Left ventricle myocardium inferior (tissue), 1 donor: ENCODE measurements at regions not wholly inside any gene's neighbourhood (a gene's known extent, or its start where the extent isn't known, plus 50 kb on each side); places are given as distances from the start of the nearest gene placed in this dataset.
"Not testable (repeated sequence)": the region's sequence is repeated elsewhere in the genome, so short reads cannot be mapped to it uniquely, and the experiment has no call there.

Experiments
- DNase-seq: peaks from one replicate; pipeline ENCODE4 v3.0.0-alpha.2; 2020
- H3K27ac ChIP-seq: fragments of 200-600 bp; replicated peaks from 2 replicates; pipeline ENCODE4 v1.8.0; 2021
- H3K27me3 ChIP-seq: fragments of 200-600 bp; 2 replicates; pipeline ENCODE4 v1.8.0; 2021; ENCODE audit warnings: low read depth
- H3K36me3 ChIP-seq: fragments of 200-600 bp; 2 replicates; pipeline ENCODE4 v1.8.0; 2021
- H3K4me1 ChIP-seq: fragments of 200-600 bp; 2 replicates; pipeline ENCODE4 v1.8.0; 2021
- H3K4me3 ChIP-seq: fragments of 200-600 bp; 2 replicates; pipeline ENCODE4 v1.8.0; 2021; ENCODE audit warnings: mild to moderate bottlenecking, moderate library complexity
- H3K9me3 ChIP-seq: fragments of 200-600 bp; replicated peaks from 2 replicates; pipeline ENCODE4 v1.8.0; 2021
- intact Hi-C: fragments of 100-400 bp; cut with micrococcal nuclease; formaldehyde crosslinking; loops from one replicate; pipeline ENCODE4 v1.11.0; 2022
- TF ChIP-seq, protein P1 (sequence below): fragments of 200-600 bp; IDR thresholded peaks from 2 replicates; pipeline ENCODE4 v1.8.0; 2021; ENCODE audit warnings: antibody characterized with exemption, mild to moderate bottlenecking, borderline replicate concordance
- donor health status: DM: no; HTN: yes; CAD: no; lungs with severe emphysema.

DNA sequence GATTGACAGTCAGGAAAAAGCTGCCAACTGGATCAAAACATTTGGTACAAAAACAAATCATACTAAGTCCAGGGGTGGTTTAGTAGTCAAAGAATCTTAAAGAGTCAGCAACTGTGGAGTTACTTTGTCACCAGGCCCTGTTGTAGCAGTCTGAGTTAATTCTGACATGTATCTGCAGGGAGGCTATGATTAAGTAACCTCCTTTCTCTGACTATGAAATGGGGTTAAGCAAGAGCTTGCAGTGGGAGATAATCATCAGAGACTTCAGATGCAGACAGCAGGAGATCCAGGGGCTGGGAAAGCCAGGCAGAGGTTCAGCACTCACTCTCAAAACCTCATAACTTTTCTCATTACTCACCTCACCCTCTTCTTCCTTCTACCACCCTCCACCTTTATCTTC is 99.2 kb upstream of the BTG3 start:
- no peak for DNase-seq
- H3K36me3 ChIP-seq: no peaks in the 10 kb centered on the region
- intact Hi-C loops: no loop called here
- H3K4me3 ChIP-seq: no peak overlapping the region
- H3K27ac ChIP-seq: no peak overlapping the region
- no peaks in the 10 kb centered on the region for H3K4me1 ChIP-seq
- no peaks in the 10 kb centered on the region for H3K27me3 ChIP-seq
- H3K9me3 ChIP-seq: no peaks in the 10 kb centered on the region
- TF ChIP-seq, protein P1, sequence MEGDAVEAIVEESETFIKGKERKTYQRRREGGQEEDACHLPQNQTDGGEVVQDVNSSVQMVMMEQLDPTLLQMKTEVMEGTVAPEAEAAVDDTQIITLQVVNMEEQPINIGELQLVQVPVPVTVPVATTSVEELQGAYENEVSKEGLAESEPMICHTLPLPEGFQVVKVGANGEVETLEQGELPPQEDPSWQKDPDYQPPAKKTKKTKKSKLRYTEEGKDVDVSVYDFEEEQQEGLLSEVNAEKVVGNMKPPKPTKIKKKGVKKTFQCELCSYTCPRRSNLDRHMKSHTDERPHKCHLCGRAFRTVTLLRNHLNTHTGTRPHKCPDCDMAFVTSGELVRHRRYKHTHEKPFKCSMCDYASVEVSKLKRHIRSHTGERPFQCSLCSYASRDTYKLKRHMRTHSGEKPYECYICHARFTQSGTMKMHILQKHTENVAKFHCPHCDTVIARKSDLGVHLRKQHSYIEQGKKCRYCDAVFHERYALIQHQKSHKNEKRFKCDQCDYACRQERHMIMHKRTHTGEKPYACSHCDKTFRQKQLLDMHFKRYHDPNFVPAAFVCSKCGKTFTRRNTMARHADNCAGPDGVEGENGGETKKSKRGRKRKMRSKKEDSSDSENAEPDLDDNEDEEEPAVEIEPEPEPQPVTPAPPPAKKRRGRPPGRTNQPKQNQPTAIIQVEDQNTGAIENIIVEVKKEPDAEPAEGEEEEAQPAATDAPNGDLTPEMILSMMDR: no peak

DNA sequence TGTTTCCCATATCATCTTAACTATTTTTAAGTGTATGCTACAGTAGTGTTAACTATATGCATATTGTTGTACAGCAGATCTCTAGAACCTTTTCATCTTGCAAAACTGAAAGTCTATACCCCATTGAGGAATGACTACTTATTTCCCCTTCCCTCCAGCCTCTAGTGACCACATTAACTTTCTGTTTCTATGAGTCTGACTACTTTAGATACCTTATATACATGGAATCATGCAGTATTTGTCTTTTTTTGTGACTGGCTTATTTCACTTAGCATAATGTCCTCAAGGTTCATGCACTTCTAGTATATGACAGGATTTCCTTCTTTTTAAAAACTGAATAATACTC is 96.5 kb upstream of the BTG3 start:
- Histone ChIP-seq H3K9me3 (no peaks in the 10 kb centered on the region), H3K27ac (no peak overlapping the region), H3K4me3 (no peak overlapping the region), H3K4me1 (no peaks in the 10 kb centered on the region), H3K36me3 (no peaks in the 10 kb centered on the region), H3K27me3 (no peaks in the 10 kb centered on the region)
- DNase-seq: no peak
- intact Hi-C loops: no loop called here
- TF ChIP-seq, protein P1: no peak

DNA sequence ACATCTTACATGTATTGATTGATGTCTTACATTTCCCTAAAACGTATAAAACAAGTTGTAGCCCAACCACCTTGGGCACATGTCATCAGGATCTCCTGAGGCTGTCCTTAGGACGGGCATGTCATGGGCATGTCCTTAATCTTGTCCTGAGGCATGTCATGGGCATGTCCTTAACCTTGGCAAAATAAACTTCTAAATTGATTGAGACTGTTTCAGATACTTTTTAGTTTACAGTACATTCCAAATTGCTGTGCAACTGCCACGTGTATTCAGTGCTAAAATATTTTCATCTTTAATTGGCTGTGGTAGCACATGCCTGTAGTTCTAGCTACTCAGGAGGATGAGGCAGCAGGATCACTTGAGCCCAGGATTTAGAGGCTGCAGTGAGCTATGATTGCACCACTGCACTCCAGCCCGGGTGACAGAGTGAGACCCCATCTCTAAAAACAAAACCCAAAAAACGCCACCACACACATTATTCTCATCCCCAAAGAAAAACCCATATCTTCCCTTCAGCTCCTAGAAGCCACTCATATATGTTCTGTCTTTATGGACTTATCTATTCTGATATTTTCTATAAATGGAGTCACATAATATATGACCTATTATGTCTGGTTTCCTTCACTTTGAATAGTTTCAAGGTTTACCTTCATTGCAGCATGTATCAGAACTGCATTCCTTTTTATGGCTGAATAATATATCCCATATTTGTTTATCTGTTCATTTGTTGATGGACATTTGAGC is 96.0 kb upstream of the BTG3 start:
- no peak for DNase-seq
- no peak overlapping the region for H3K4me3 ChIP-seq
- TF ChIP-seq, protein P1: no peak
- H3K27ac ChIP-seq: no peak overlapping the region
- no peaks in the 10 kb centered on the region for H3K36me3 ChIP-seq
- H3K27me3 ChIP-seq: no peaks in the 10 kb centered on the region
- intact Hi-C loops: no loop called here
- H3K4me1 ChIP-seq: no peaks in the 10 kb centered on the region
- no peaks in the 10 kb centered on the region for H3K9me3 ChIP-seq

DNA sequence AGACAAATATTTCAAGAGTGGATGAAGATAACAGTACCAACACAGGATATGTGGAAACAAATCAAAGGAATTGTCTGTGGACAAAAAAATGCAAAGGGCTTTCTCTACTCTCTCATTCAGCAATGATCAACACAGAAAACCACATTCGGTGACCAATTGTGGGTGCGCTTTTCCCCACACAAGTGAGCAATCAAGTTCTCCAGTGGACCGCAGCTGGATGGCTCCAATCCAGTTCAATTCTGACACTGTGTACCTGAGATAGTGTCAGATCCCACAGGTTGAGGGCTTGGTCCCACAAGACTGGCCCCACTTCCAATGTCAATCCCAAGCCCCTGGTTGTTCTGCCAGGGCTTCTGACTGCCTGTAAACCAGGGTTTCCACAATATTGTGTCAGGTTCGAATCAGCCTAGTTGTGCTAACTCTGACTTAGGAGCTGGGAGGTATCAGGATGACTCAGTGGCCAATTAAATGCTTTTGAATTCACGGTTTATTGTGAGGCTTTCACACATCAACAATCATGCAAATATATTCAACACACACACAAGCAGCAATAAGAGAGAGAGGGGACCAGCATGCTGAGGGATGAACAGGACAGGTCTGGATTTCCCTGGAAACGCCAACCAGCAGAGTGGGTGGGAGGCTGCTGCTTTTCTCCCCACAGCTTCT is 87.0 kb upstream of the BTG3 start:
- intact Hi-C loops: no loop called here
- no peaks in the 10 kb centered on the region for H3K36me3 ChIP-seq
- no peak overlapping the region for H3K27ac ChIP-seq
- H3K9me3 ChIP-seq: no peaks in the 10 kb centered on the region
- DNase-seq: no peak
- no peaks in the 10 kb centered on the region for H3K27me3 ChIP-seq
- TF ChIP-seq, protein P1: no peak
- H3K4me1 ChIP-seq: no peaks in the 10 kb centered on the region
- no peak overlapping the region for H3K4me3 ChIP-seq

DNA sequence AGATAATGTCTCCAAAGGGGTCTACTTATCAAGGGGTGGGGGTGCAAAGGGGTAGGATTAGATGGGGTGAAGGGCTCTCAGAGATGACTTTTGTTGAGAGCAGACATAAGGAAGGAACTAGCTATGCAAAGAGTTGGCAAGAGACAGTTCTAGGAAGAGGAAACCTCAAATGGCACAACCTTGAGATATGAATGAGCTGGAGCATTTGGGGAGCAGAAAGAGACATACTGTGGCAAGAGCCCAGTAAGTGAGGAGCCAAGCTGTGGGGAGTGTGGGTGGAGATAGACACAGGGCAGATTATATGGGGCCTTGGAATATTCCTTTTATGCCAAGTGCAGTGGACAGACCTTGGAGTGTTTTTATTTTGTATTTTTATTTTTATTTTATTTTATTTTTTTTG is 84.8 kb upstream of the BTG3 start:
- Histone ChIP-seq H3K27ac (no peak overlapping the region), H3K27me3 (no peaks in the 10 kb centered on the region), H3K9me3 (no peaks in the 10 kb centered on the region), H3K36me3 (no peaks in the 10 kb centered on the region), H3K4me1 (no peaks in the 10 kb centered on the region), H3K4me3 (no peak overlapping the region)
- DNase-seq: no peak
- TF ChIP-seq, protein P1: no peak
- intact Hi-C loops: no loop called here

DNA sequence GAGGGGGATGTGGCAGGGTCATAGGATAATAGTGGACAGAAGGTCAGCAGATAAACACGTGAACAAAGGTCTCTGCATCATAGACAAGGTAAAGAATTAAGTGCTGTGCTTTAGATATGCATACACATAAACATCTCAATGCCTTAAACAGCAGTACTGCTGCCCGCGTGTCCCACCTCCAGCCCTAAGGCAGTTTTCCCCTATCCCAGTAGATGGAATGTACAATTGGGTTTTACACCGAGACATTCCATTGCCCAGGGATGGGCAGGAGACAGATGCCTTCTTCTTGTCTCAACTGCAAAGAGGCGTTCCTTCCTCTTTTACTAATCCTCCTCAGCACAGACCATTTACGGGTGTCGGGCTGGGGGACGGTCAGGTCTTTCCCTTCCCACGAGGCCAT is 81.7 kb upstream of the BTG3 start:
- H3K36me3 ChIP-seq, H3K27me3 ChIP-seq, H3K27ac ChIP-seq, H3K4me3 ChIP-seq, intact Hi-C loops, DNase-seq, H3K9me3 ChIP-seq: not testable (repeated sequence)
- H3K4me1 ChIP-seq: peaks cover 14% of the 10 kb centered on the region
